Stimulated activated CD4-positive, alpha-beta T cell treated with anti-CD3 and anti-CD28 coated beads, Interleukin-1b, Interleukin-23, amount 100 ng/mL, for 24 hours (primary cell): ENCODE measurements at regions not wholly inside any gene's neighbourhood (a gene's known extent, or its start where the extent isn't known, plus 50 kb on each side); places are given as distances from the start of the nearest gene placed in this dataset.
"Not testable (repeated sequence)": the region's sequence is repeated elsewhere in the genome, so short reads cannot be mapped to it uniquely, and the experiment has no call there.

Experiments used
- DNase-seq, 4 experiments: peaks; one replicate each; pipeline ENCODE4 v3.0.0-alpha.2; 2020; ENCODE audit warnings: low read depth in 4 of 4, low spot score in 1 of 4

GRCh38 chr12:59407799-59408198, 188.0 kb upstream of the SLC16A7 start:
- DNase-seq = no peak

GRCh38 chr12:59405992-59406391, 189.8 kb upstream of the SLC16A7 start:
- DNase-seq = no peak

- DNase-seq = no peak
These were observed 191.6 kb upstream of the SLC16A7 start for GRCh38 chr12:59404109-59404650.

GRCh38 chr12:59403259-59403932, 192.4 kb upstream of the SLC16A7 start:
- DNase-seq = peak in 2 of 4 experiments; percentile 1 to 5

- no peak for DNase-seq
These were observed 194.0 kb upstream of the SLC16A7 start for GRCh38 chr12:59401862-59402261.

GRCh38 chr12:59398164-59398563, 197.7 kb upstream of the SLC16A7 start:
- no peak for DNase-seq

- no peak for DNase-seq
These were observed 198.9 kb upstream of the SLC16A7 start for GRCh38 chr12:59396919-59397318.

GRCh38 chr12:59396519-59396918, 199.3 kb upstream of the SLC16A7 start:
- DNase-seq = no peak

- DNase-seq = not testable (repeated sequence)
These were observed 200.5 kb upstream of the SLC16A7 start for GRCh38 chr12:59395310-59395709.

GRCh38 chr12:59393506-59393905, 202.3 kb upstream of the SLC16A7 start:
- DNase-seq = no peak

- DNase-seq = no peak
These were observed 205.8 kb upstream of the SLC16A7 start for GRCh38 chr12:59389968-59390576.

GRCh38 chr12:59388694-59389093, 207.1 kb upstream of the SLC16A7 start:
- no peak for DNase-seq

GRCh38 chr12:59388176-59388575, 207.7 kb upstream of the SLC16A7 start:
- no peak for DNase-seq

GRCh38 chr12:59386236-59386635, 209.6 kb upstream of the SLC16A7 start:
- no peak for DNase-seq

- DNase-seq = no peak
These were observed 212.6 kb upstream of the SLC16A7 start for GRCh38 chr12:59383079-59383822.

- no peak for DNase-seq
These were observed 213.3 kb upstream of the SLC16A7 start for GRCh38 chr12:59382282-59383078.

GRCh38 chr12:59381106-59381505, 214.7 kb upstream of the SLC16A7 start:
- DNase-seq = no peak

- DNase-seq = no peak
These were observed 220.2 kb upstream of the SLC16A7 start for GRCh38 chr12:59375633-59376032.

GRCh38 chr12:59374783-59375182, 221.0 kb upstream of the SLC16A7 start:
- no peak for DNase-seq

- DNase-seq = no peak
These were observed 222.9 kb upstream of the SLC16A7 start for GRCh38 chr12:59372956-59373355.

GRCh38 chr12:59370933-59371332, 224.9 kb upstream of the SLC16A7 start:
- DNase-seq = no peak
